ENCODE measurements at regions not wholly inside any gene's neighbourhood (a gene's known extent, or its start where the extent isn't known, plus 50 kb on each side); places are given as distances from the start of the nearest gene placed in this dataset.

- TF ChIP-seq CHD4 (IDR thresholded peaks at IDR 0.05; ENCODE audit: insufficient read depth, insufficient replicate concordance, low read depth, low read length, poor library complexity, severe bottlenecking): no peak
- no peak for TF ChIP-seq CTCF (IDR thresholded peaks at IDR 0.05 in 2 of 3, conservative IDR thresholded peaks at IDR 0.05 in 1 of 3; ENCODE audit: insufficient read depth in 2 of 3, low read depth in 1 of 3, low read length in 3 of 3)
- TF ChIP-seq ZBTB5 (IDR thresholded peaks at IDR 0.05): no peak
- TF ChIP-seq NFE2L1 (tag; IDR thresholded peaks at IDR 0.05; ENCODE audit: borderline replicate concordance, low read depth): no peak
- no peak for TF ChIP-seq CBX2 (IDR thresholded peaks at IDR 0.05; ENCODE audit: insufficient read depth, low read length, poor library complexity, severe bottlenecking)
- TF ChIP-seq ZBTB8A (IDR thresholded peaks at IDR 0.05; ENCODE audit: partially characterized antibody): no peak
- no peak for TF ChIP-seq CHD1 (IDR thresholded peaks at IDR 0.05; ENCODE audit: low read length)
- TF ChIP-seq ZFX (CRISPR knock-in tag; IDR thresholded peaks at IDR 0.05): no peak
- no peak for TF ChIP-seq POLR2A (conservative IDR thresholded peaks at IDR 0.05)
- no peak for TF ChIP-seq ZNF140 (CRISPR knock-in tag; IDR thresholded peaks at IDR 0.05)
- TF ChIP-seq PBX2 (CRISPR knock-in tag; IDR thresholded peaks at IDR 0.05; ENCODE audit: low read depth): no peak
- TF ChIP-seq PBX2 (tag; conservative IDR thresholded peaks at IDR 0.05; ENCODE audit: low read depth): no peak
- TF ChIP-seq PYGO2 (tag; IDR thresholded peaks at IDR 0.05): no peak
- TF ChIP-seq ZNF609 (CRISPR knock-in tag; IDR thresholded peaks at IDR 0.05; ENCODE audit: borderline replicate concordance): no peak
Measured at GRCh38 chr10:120375666-120376065, 81.4 kb upstream of the PLPP4 start.
